ENCODE measurements at regions not wholly inside any gene's neighbourhood (a gene's known extent, or its start where the extent isn't known, plus 50 kb on each side); places are given as distances from the start of the nearest gene placed in this dataset.

DNA sequence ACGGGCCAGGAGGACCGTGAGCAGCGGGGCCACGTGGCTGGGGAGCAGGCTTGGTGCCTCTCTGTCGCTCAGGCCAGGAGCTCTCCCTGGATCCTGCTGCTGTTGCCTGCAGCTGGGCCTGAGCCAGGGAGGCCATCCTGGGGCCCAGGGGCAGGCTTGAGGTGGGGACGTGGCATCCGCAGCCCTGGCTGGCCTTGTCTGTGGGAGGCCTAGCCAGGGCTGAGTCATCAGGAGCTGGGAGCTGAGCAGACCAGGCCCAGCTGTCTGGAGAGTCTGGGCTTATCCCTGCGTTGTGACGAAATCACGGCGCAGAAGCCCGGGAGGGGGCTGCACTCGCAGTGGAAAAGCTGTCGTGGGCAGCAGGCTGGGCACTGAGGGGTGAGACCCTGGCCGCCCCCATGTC is 138.8 kb upstream of the COL5A1 start:
- H3K4me3 ChIP-seq (ENCODE audit: low read depth, low read length): no peak overlapping the region
- TF ChIP-seq, protein P1, sequence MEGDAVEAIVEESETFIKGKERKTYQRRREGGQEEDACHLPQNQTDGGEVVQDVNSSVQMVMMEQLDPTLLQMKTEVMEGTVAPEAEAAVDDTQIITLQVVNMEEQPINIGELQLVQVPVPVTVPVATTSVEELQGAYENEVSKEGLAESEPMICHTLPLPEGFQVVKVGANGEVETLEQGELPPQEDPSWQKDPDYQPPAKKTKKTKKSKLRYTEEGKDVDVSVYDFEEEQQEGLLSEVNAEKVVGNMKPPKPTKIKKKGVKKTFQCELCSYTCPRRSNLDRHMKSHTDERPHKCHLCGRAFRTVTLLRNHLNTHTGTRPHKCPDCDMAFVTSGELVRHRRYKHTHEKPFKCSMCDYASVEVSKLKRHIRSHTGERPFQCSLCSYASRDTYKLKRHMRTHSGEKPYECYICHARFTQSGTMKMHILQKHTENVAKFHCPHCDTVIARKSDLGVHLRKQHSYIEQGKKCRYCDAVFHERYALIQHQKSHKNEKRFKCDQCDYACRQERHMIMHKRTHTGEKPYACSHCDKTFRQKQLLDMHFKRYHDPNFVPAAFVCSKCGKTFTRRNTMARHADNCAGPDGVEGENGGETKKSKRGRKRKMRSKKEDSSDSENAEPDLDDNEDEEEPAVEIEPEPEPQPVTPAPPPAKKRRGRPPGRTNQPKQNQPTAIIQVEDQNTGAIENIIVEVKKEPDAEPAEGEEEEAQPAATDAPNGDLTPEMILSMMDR (IDR thresholded peaks at IDR 0.05; ENCODE audit: borderline replicate concordance, insufficient read depth, low read depth, low read length): no peak

DNA sequence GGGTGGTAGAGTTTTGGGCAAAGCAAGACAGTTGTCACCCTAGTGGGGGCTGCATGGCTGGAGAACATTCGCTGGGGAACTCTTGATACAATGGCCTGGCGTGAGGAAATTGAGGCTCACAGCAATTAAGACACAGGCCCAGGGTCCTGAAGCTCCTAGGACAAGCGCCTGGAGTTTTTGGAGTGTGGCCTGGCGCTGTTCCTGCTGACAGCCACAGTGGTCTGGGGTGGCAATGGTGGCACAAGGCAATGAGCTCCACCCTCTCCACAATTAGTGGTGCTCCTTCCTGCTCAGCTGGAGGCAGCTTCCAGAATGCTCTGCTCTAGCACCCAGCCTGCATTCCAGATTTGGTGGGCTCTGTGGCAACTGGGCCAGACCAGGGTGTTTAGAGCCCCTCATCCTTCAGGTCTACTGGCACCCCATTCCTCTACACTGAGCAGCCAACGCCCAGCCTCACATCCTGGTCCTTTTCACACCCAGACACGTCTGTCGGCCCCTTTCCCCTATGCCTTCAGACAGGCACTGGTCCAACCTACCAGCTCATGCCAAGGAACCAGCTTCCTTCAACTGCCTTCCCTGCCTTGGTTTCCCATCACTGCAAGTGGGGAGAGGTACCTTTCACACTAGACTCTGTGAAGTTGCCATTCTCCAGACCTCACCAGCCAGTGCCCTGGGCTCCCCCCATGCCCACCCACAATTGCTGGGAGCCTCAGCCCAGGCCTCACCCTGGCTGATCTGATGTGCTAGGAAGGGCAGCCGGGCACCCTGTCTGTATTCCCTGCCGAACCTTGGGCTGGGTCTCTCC is 138.1 kb upstream of the COL5A1 start:
- TF ChIP-seq, protein P1 (IDR thresholded peaks at IDR 0.05; ENCODE audit: borderline replicate concordance, insufficient read depth, low read depth, low read length): no peak
- no peak overlapping the region for H3K4me3 ChIP-seq (ENCODE audit: low read depth, low read length)

DNA sequence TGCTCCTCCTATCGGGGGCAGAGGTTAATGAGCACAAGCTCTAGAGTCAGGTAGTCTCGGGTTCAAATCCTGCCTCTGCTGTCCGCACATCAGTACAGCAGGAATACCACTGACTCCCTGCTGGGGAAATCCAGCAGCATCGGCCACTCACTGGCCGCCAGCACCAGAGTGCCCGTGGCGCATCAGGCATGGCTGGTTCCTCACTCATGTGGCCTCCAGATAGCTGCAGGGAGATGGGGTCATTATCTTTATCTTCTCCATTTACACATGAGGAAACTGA is 137.6 kb upstream of the COL5A1 start:
- H3K4me3 ChIP-seq (ENCODE audit: low read depth, low read length): no peak overlapping the region
- TF ChIP-seq, protein P1 (IDR thresholded peaks at IDR 0.05; ENCODE audit: borderline replicate concordance, insufficient read depth, low read depth, low read length): no peak

DNA sequence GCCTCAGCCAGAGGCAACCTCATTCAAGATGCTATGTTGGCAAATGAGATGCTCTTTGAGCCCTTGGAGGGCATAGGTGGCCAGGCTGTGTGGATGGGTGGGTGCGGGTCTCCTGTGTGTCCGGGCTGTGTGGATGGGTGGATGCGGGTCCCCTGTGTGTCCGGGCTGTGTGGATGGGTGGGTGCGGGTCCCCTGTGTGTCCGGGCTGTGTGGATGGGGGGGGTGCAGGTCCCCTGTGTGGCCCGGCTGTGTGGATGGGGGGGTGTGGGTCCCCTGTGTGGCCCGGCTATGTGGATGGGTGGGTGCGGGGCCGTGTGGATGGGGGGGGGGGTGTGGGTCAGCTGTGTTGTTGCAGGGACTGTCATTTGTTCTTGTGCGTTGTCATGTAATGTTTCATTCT is 136.6 kb upstream of the COL5A1 start:
- H3K4me3 ChIP-seq (ENCODE audit: low read depth, low read length): no peak overlapping the region
- TF ChIP-seq, protein P1 (IDR thresholded peaks at IDR 0.05; ENCODE audit: borderline replicate concordance, insufficient read depth, low read depth, low read length): no peak

DNA sequence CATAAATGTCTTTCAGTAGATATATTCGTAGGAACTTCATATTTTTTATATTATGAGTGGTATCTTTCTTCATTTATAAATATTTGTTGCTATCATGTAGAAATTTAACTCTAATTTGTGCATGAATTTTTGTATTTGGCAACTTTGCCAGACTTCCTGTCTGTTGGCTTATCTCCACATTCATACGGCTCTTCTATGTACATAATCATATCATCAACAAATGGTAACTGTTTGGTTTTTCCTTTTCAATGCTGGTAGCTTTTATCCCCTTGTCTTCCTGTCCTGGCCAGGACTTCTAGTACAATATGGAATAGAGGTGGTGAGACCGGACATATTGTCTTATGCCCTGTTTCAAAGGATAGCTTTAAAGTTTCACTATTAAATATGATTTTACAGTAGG is 132.3 kb upstream of the COL5A1 start:
- no peak overlapping the region for H3K4me3 ChIP-seq (ENCODE audit: low read depth, low read length)
- TF ChIP-seq, protein P1 (IDR thresholded peaks at IDR 0.05; ENCODE audit: borderline replicate concordance, insufficient read depth, low read depth, low read length): no peak

DNA sequence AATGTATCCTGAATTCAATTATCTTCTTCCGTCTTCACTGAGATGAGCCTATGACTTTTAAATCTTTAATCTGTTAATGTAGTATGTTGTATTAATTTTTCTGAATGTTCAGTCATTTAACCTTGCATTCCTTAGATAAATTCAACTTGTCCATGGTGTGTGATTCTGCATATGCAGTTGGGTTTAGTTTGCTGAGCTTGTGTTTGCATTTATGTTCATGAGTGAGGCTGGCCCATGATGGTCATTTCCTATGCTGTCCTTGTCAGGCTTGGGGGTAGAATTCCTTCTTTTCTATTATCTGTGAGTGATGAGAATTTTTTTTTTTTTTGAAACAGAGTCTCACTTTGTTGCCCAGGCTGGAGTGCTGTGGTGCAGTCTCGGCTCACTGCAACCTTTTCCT is 131.8 kb upstream of the COL5A1 start:
- no peak overlapping the region for H3K4me3 ChIP-seq (ENCODE audit: low read depth, low read length)
- TF ChIP-seq, protein P1 (IDR thresholded peaks at IDR 0.05; ENCODE audit: borderline replicate concordance, insufficient read depth, low read depth, low read length): no peak

DNA sequence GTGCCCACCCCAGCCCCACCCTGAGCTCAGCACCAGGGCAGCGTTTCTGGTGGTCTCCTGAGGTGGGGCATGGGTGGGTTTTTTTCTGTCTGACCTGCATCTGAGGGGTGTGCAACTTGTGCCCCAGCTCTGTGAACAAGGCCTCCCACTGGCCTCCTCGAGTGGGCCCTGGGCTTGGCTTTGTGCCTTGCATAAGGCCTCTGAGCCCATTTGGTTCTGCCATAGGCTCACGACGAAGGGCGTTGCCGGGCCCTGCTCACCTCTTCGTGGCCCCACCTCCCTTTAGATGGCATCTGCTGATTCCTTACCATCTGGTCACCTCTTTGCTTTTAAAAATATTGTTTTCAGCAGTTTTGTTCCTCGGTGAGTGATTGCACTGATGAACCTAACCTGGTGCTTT is 127.1 kb upstream of the COL5A1 start:
- TF ChIP-seq, protein P1 (IDR thresholded peaks at IDR 0.05; ENCODE audit: borderline replicate concordance, insufficient read depth, low read depth, low read length): no peak
- H3K4me3 ChIP-seq (ENCODE audit: low read depth, low read length): no peak overlapping the region

Data from GM12875 (cell line).